Fibroblast of villous mesenchyme (primary cell): ENCODE measurements at regions not wholly inside any gene's neighbourhood (a gene's known extent, or its start where the extent isn't known, plus 50 kb on each side); places are given as distances from the start of the nearest gene placed in this dataset.

Experiments
- DNase-seq: peaks from one replicate; pipeline ENCODE4 v3.0.0-alpha.2; 2010; ENCODE audit warnings: low read depth
- H3K4me3 ChIP-seq: 2 replicates; pipeline ENCODE4 v1.5.1; 2011; ENCODE audit warnings: low read depth, mild to moderate bottlenecking, low read length
- CTCF ChIP-seq: IDR thresholded peaks from 2 replicates; pipeline ENCODE4 v1.5.1; 2012; ENCODE audit warnings: low read depth, mild to moderate bottlenecking, low read length; ENCODE audit not compliant: insufficient read depth

- no peak for TF ChIP-seq CTCF
- H3K4me3 ChIP-seq = no peak overlapping the region
- no peak for DNase-seq
These were observed 321.7 kb downstream of the PPP1R2C start for GRCh38 chrX:42456176-42456700.

GRCh38 chrX:42450228-42450627, 327.7 kb downstream of the PPP1R2C start:
- no peak overlapping the region for H3K4me3 ChIP-seq
- no peak for DNase-seq
- TF ChIP-seq CTCF = no peak

- no peak for TF ChIP-seq CTCF
- H3K4me3 ChIP-seq = no peak overlapping the region
- DNase-seq = no peak
These were observed 334.7 kb downstream of the PPP1R2C start for GRCh38 chrX:42443267-42443666.

GRCh38 chrX:42442745-42443144, 335.2 kb downstream of the PPP1R2C start:
- TF ChIP-seq CTCF = no peak
- H3K4me3 ChIP-seq = no peak overlapping the region
- DNase-seq = no peak

GRCh38 chrX:42437211-42437610, 340.8 kb downstream of the PPP1R2C start:
- no peak for TF ChIP-seq CTCF

GRCh38 chrX:42434458-42435166, 343.4 kb downstream of the PPP1R2C start:
- no peak for DNase-seq
- no peak overlapping the region for H3K4me3 ChIP-seq
- TF ChIP-seq CTCF = no peak

More at GRCh38 chrX:42437211-42437610, 340.8 kb downstream of the PPP1R2C start:
- no peak for DNase-seq
- H3K4me3 ChIP-seq = no peak overlapping the region

GRCh38 chrX:42432552-42432951, 345.4 kb downstream of the PPP1R2C start:
- no peak for TF ChIP-seq CTCF
- no peak overlapping the region for H3K4me3 ChIP-seq
- no peak for DNase-seq
